GM12878 (cell line): ENCODE measurements at regions not wholly inside any gene's neighbourhood (a gene's known extent, or its start where the extent isn't known, plus 50 kb on each side); places are given as distances from the start of the nearest gene placed in this dataset.

Source experiments
- ATAC-seq: fragments of 200-7000 bp; cut with Tn5 transposase; 3 replicates; pipeline ENCODE4 v1.9.1; 2020; ENCODE audit warnings: mild to moderate bottlenecking, moderate library complexity
- BruUV-seq: library from RNA; stranded (reverse); fragments of 400-500 nt; replicated peaks from 2 replicates; lab custom pipeline; 2021; lab: Mats Ljungman, UMichigan
- CTCF ChIA-PET: fragments of 300-600 bp; sonication (Branson Sonifier 250); formaldehyde crosslinking; extraction: SDS; loops from one replicate; lab custom pipeline; 2021; ENCODE audit warnings: inconsistent platforms; lab: Yijun Ruan, JAX
- POLR2A ChIA-PET: fragments of 350-600 bp; formaldehyde crosslinking; extraction: SDS; loops from one replicate; lab custom pipeline; 2021; ENCODE audit warnings: inconsistent platforms; lab: Charles Lee
- RAD21 ChIA-PET: fragments of 300-600 bp; sonication (Branson Sonifier 250); formaldehyde crosslinking; loops from one replicate; lab custom pipeline; 2023; ENCODE audit warnings: antibody characterized with exemption; ENCODE audit not compliant: unreplicated experiment; lab: Charles Lee
- SMC1A ChIA-PET: fragments of 300-600 bp; sonication (Branson Sonifier 250); formaldehyde crosslinking; loops from one replicate; lab custom pipeline; 2023; ENCODE audit not compliant: unreplicated experiment, uncharacterized antibody; lab: Charles Lee
- DNase-seq: peaks from one replicate; pipeline ENCODE4 v3.0.0-alpha.2; 2011; ENCODE audit warnings: low read depth, low spot score
- FAIRE-seq: peaks from 3 replicates; lab custom pipeline; 2011; peaks lifted over from hg19 to GRCh38; lab: Jason Lieb, UNC
- H2AFZ ChIP-seq: 2 replicates; pipeline ENCODE4 v1.6.0; 2011; ENCODE audit warnings: low read depth, low read length, control low read depth; ENCODE audit not compliant: control insufficient read depth
- H3K27ac ChIP-seq: 2 replicates; pipeline ENCODE4 v1.5.1; 2011; ENCODE audit warnings: control low read depth; ENCODE audit not compliant: control insufficient read depth, insufficient read depth
- H3K27me3 ChIP-seq, 2 experiments: replicated peaks in 1 of 2; 2 replicates each; pipeline versions ENCODE4 v1.6.0 to v1.6.1; 2011; ENCODE audit warnings: low read length in 1 of 2; ENCODE audit not compliant: control insufficient read depth in 2 of 2, insufficient read depth in 2 of 2
- H3K36me3 ChIP-seq, 2 experiments: 2 replicates each; pipeline ENCODE4 v1.5.1; 2011; ENCODE audit warnings: low read length in 1 of 2; ENCODE audit not compliant: control insufficient read depth in 2 of 2, insufficient read depth in 2 of 2
- H3K4me1 ChIP-seq: 2 replicates; pipeline ENCODE4 v1.6.1; 2011; ENCODE audit warnings: mild to moderate bottlenecking, low read length, moderate library complexity, mixed read lengths; ENCODE audit not compliant: control insufficient read depth, insufficient read depth
- H3K4me2 ChIP-seq: 2 replicates; pipeline ENCODE4 v1.6.0; 2011; ENCODE audit warnings: control low read depth; ENCODE audit not compliant: control insufficient read depth, insufficient read depth
- H3K4me3 ChIP-seq: fragments of 200-600 bp; sonication (generic); 2 replicates; pipeline ENCODE4 v1.5.1; 2016
- H3K79me2 ChIP-seq: 2 replicates; pipeline ENCODE4 v1.6.0; 2011; ENCODE audit warnings: low read length; ENCODE audit not compliant: control insufficient read depth, insufficient read depth
- H3K9ac ChIP-seq: 2 replicates; pipeline ENCODE4 v1.8.0; 2011; ENCODE audit warnings: low read length, control low read depth, mixed read lengths; ENCODE audit not compliant: control insufficient read depth, insufficient read depth
- H3K9me3 ChIP-seq: replicated peaks from 3 replicates; pipeline ENCODE4 v1.5.1; 2011; ENCODE audit warnings: mild to moderate bottlenecking, low read length; ENCODE audit not compliant: control insufficient read depth, insufficient read depth
- H4K20me1 ChIP-seq: 2 replicates; pipeline ENCODE4 v1.6.0; 2011; ENCODE audit not compliant: control insufficient read depth, insufficient read depth
- BACH1 ChIP-seq: fragments of 450-650 bp; IDR thresholded peaks from 2 replicates; pipeline ENCODE4 v1.6.1; 2017; ENCODE audit warnings: mild to moderate bottlenecking, borderline replicate concordance
- CHD4 ChIP-seq: fragments of 200-600 bp; sonication (generic); IDR thresholded peaks from 2 replicates; pipeline ENCODE4 v1.6.1; 2016; ENCODE audit warnings: mild to moderate bottlenecking
- FOXM1 ChIP-seq: IDR thresholded peaks from 2 replicates; pipeline ENCODE4 v1.6.1; 2012; ENCODE audit warnings: low read depth, mild to moderate bottlenecking, inconsistent platforms, low read length, moderate library complexity
- KDM1A ChIP-seq: fragments of 200-600 bp; sonication (generic); IDR thresholded peaks from 2 replicates; pipeline ENCODE4 v1.6.1; 2016; ENCODE audit warnings: borderline replicate concordance
- REST ChIP-seq: IDR thresholded peaks from 2 replicates; pipeline ENCODE4 v1.6.1; 2012; ENCODE audit warnings: mild to moderate bottlenecking, low read depth, low read length
- STAT3 ChIP-seq: IDR thresholded peaks from 2 replicates; pipeline ENCODE4 v1.6.1; 2011; ENCODE audit warnings: low read depth, low read length, improper control_type of control experiment
- TCF3 ChIP-seq: IDR thresholded peaks from 2 replicates; pipeline ENCODE4 v1.6.1; 2012; ENCODE audit warnings: low read depth, mild to moderate bottlenecking, low read length, borderline replicate concordance; ENCODE audit not compliant: insufficient read depth
- ZNF217 ChIP-seq: fragments of 450-650 bp; IDR thresholded peaks from 2 replicates; pipeline ENCODE4 v1.6.1; 2017; ENCODE audit warnings: antibody characterized with exemption, mild to moderate bottlenecking
- WGBS: methylation state at CpG from one replicate; pipeline ENCODE4 v1.1.6; 2016; ENCODE audit warnings: low lambda C conversion rate; ENCODE audit not compliant: insufficient replicate concordance, insufficient coverage; ENCODE audit errors: missing lambda C conversion rate; 5-methylcytosine and 5-hydroxymethylcytosine counted together
- in situ Hi-C: fragments of 300-500 bp; cut with MboI; formaldehyde crosslinking; loops from 9 replicates; pipeline ENCODE4 v1.14.3; 2018; ENCODE audit warnings: mixed read lengths
- intact Hi-C: fragments of 100-400 bp; cut with micrococcal nuclease; formaldehyde crosslinking; loops from one replicate; pipeline ENCODE4 v1.14.2; 2022; ENCODE audit not compliant: unreplicated experiment
- TF ChIP-seq, protein P1 (sequence below): IDR thresholded peaks from 2 replicates; pipeline ENCODE4 v1.6.1; 2012; ENCODE audit warnings: improper control_type of control experiment, low read depth, low read length; ENCODE audit not compliant: insufficient replicate concordance
- TF ChIP-seq, protein P2 (sequence below): IDR thresholded peaks from 2 replicates; pipeline ENCODE4 v1.6.1; 2011; ENCODE audit warnings: low read depth, mild to moderate bottlenecking, low read length, moderate library complexity, borderline replicate concordance; ENCODE audit errors: extremely low read depth

DNA sequence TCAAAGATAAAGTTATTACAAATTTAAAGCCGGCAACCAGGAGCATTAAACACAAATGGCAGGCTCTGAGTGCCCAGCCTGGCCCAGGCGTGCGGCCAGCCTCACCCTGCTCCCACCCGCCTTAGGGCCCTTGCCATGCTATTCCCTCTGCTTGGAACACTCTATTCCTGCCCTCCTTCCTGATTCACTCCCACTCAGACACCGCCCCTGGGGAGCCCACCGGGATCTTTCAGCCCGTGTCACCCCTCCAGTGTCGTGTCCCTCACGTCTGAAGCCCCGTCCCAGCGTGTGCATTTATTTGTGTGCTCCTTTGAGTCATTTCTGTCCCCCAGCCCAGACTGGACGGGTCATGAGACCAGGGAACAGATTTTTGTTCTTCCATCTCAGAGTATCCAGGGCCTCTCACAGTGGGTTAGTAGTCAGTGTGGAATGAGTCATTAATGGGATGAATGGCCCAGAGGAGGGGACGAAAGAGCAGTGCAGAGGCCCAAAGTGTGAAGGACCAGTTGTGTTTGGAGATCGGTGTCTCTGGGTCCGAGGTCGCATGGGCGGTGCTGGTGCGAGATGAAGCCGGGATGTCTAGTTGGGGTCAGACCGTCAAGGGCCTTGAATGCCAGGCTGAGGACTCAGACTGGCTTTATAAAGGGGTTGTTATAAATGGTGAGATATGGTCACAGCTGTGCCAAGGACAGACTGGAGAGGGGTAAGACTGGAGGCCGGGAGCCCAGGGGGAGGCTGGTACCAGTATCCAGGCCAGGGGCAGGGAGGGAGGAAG, 58.9 kb upstream of the SLC6A6 start (continued):
- no peak for TF ChIP-seq ZNF217
- TF ChIP-seq FOXM1 = no peak
- TF ChIP-seq, all 136 proteins: peak for 0

DNA sequence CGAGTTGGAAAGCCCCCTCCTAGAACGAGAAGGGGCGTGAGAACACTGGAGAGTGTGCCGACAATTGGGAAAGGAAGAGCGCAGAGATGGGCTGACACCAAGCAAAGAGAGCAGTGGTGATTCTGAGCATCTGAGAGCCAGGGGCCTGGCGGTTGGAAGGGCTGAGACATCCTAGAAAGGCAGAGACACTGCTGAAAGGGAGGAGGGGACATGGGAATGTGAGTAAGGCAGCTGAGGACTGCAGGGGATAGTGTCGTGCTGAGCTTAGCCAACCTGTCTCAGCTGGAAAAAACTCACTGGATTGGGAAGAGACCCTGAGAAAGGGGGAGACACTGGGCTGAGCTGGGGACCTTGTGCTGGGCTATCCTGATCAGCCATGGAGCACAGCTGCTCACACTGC, 58.1 kb upstream of the SLC6A6 start:
- no peak for FAIRE-seq
- peaks cover 0 to 3% of the 10 kb centered on the region in 2 experiments; a peak in 3 of 4 replicates for H3K27me3 ChIP-seq
- SMC1A ChIA-PET = no interaction called here
- intact Hi-C loops = no loop called here
- TF ChIP-seq REST (no peak), BACH1 (no peak), FOXM1 (no peak), TCF3 (no peak), CHD4 (no peak), STAT3 (no peak), KDM1A (no peak)
- TF ChIP-seq, protein P1, sequence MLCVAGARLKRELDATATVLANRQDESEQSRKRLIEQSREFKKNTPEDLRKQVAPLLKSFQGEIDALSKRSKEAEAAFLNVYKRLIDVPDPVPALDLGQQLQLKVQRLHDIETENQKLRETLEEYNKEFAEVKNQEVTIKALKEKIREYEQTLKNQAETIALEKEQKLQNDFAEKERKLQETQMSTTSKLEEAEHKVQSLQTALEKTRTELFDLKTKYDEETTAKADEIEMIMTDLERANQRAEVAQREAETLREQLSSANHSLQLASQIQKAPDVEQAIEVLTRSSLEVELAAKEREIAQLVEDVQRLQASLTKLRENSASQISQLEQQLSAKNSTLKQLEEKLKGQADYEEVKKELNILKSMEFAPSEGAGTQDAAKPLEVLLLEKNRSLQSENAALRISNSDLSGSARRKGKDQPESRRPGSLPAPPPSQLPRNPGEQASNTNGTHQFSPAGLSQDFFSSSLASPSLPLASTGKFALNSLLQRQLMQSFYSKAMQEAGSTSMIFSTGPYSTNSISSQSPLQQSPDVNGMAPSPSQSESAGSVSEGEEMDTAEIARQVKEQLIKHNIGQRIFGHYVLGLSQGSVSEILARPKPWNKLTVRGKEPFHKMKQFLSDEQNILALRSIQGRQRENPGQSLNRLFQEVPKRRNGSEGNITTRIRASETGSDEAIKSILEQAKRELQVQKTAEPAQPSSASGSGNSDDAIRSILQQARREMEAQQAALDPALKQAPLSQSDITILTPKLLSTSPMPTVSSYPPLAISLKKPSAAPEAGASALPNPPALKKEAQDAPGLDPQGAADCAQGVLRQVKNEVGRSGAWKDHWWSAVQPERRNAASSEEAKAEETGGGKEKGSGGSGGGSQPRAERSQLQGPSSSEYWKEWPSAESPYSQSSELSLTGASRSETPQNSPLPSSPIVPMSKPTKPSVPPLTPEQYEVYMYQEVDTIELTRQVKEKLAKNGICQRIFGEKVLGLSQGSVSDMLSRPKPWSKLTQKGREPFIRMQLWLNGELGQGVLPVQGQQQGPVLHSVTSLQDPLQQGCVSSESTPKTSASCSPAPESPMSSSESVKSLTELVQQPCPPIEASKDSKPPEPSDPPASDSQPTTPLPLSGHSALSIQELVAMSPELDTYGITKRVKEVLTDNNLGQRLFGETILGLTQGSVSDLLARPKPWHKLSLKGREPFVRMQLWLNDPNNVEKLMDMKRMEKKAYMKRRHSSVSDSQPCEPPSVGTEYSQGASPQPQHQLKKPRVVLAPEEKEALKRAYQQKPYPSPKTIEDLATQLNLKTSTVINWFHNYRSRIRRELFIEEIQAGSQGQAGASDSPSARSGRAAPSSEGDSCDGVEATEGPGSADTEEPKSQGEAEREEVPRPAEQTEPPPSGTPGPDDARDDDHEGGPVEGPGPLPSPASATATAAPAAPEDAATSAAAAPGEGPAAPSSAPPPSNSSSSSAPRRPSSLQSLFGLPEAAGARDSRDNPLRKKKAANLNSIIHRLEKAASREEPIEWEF = no peak
- TF ChIP-seq, protein P2, sequence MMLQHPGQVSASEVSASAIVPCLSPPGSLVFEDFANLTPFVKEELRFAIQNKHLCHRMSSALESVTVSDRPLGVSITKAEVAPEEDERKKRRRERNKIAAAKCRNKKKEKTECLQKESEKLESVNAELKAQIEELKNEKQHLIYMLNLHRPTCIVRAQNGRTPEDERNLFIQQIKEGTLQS = no peak
- TF ChIP-seq, all 136 proteins: peak for 0
- ChIA-PET RAD21 (no interaction called here), POLR2A (no interaction called here), CTCF (no interaction called here)
- ATAC-seq (no peak), DNase-seq (no peak)
- H3K4me1 ChIP-seq = no peaks in the 10 kb centered on the region
- no peaks in the 10 kb centered on the region for H3K79me2 ChIP-seq
- H3K4me2 ChIP-seq = no peak overlapping the region
- no peak overlapping the region for H3K27ac ChIP-seq
- no peak overlapping the region for H3K9ac ChIP-seq
- BruUV-seq = no TSS peak
- H2AFZ ChIP-seq = no peak overlapping the region
- in situ Hi-C loops = no loop called here
- 29% methylated on average over 7 of the region's 7 CpGs for WGBS
- no peaks in the 10 kb centered on the region for H3K36me3 ChIP-seq
- no peak overlapping the region for H3K4me3 ChIP-seq
- no peaks in the 10 kb centered on the region for H3K9me3 ChIP-seq
- H4K20me1 ChIP-seq = no peaks in the 10 kb centered on the region
